ENCODE measurements at regions not wholly inside any gene's neighbourhood (a gene's known extent, or its start where the extent isn't known, plus 50 kb on each side); places are given as distances from the start of the nearest gene placed in this dataset.

- no peaks in the 10 kb centered on the region for H3K4me1 ChIP-seq (ENCODE audit: control insufficient read depth, insufficient read depth, low read length)
- dilution Hi-C loops (cut with HindIII; ENCODE audit: low sequenced_read_pairs, unreplicated experiment), result no loop called here
- no peaks in the 10 kb centered on the region for H3K27me3 ChIP-seq (ENCODE audit: control insufficient read depth, insufficient read depth, low read length)
- DNase-seq (no peak), ATAC-seq (ENCODE audit: low read depth) (no peak)
- H3K9me1 ChIP-seq (ENCODE audit: insufficient read depth, low read length), result no peaks in the 10 kb centered on the region
- H3K9me3 ChIP-seq (ENCODE audit: control insufficient read depth, insufficient read depth, low read length), result no peaks in the 10 kb centered on the region; the same call in 1 of the 2 replicates
- WGBS, 2 experiments (ENCODE audit: extremely low coverage in 2 of 2, insufficient read length in 1 of 2), result no CpG with 5 or more reads among the region's 1 CpG
- no peak overlapping the region for H2BK5ac ChIP-seq (ENCODE audit: low read depth, low read length, poor library complexity, severe bottlenecking)
- CTCF ChIA-PET, result no interaction called here
- TF ChIP-seq CTCF (conservative IDR thresholded peaks at IDR 0.05; ENCODE audit: low read depth, low read length), result no peak
- no peak for TF ChIP-seq MXI1 (IDR thresholded peaks at IDR 0.05; ENCODE audit: borderline replicate concordance, low read depth, low read length)
- TF ChIP-seq CEBPB (IDR thresholded peaks at IDR 0.05; ENCODE audit: low read depth, low read length), result no peak
- TF ChIP-seq POLR2A (IDR thresholded peaks at IDR 0.05; ENCODE audit: low read depth, low read length), result no peak
- no peak for TF ChIP-seq RAD21 (IDR thresholded peaks at IDR 0.05; ENCODE audit: low read length)
- TF ChIP-seq NFE2L2 (IDR thresholded peaks at IDR 0.05; ENCODE audit: low read depth, low read length), result no peak
- TF ChIP-seq RFX5 (IDR thresholded peaks at IDR 0.05; ENCODE audit: low read depth, low read length), result no peak
- no peak for TF ChIP-seq USF2 (IDR thresholded peaks at IDR 0.05; ENCODE audit: low read depth, low read length)
- no peak for TF ChIP-seq BHLHE40 (IDR thresholded peaks at IDR 0.05; ENCODE audit: low read depth, low read length)
- no peak for TF ChIP-seq CHD1 (IDR thresholded peaks at IDR 0.05; ENCODE audit: low read depth, low read length)
- TF ChIP-seq ELK1 (IDR thresholded peaks at IDR 0.05; ENCODE audit: borderline replicate concordance, low read depth, low read length), result no peak
- no peak for TF ChIP-seq SMC3 (IDR thresholded peaks at IDR 0.05; ENCODE audit: low read depth, low read length)
- TF ChIP-seq MAFK (IDR thresholded peaks at IDR 0.05; ENCODE audit: low read depth, low read length), result no peak
- TF ChIP-seq FOS (IDR thresholded peaks at IDR 0.05; ENCODE audit: low read depth, low read length), result no peak
- TF ChIP-seq RCOR1 (IDR thresholded peaks at IDR 0.05; ENCODE audit: insufficient replicate concordance, low read length), result no peak
- TF ChIP-seq MAZ (IDR thresholded peaks at IDR 0.05; ENCODE audit: borderline replicate concordance, low read depth, low read length), result no peak
- H4K8ac ChIP-seq (ENCODE audit: low read depth in 2 of 2, low read length in 2 of 2), result no peak overlapping the region
- no peak overlapping the region for H3K14ac ChIP-seq (replicated peaks; ENCODE audit: low read depth, low read length)
- no peaks in the 10 kb centered on the region for H3K79me1 ChIP-seq (ENCODE audit: low read depth in 1 of 2, low read length in 2 of 2)
- H3K9ac ChIP-seq (ENCODE audit: low read depth, low read length), result no peak overlapping the region
- no peak overlapping the region for H4K5ac ChIP-seq (ENCODE audit: low read depth, low read length)
- H2AK5ac ChIP-seq (ENCODE audit: low read depth, low read length), result no peak overlapping the region
- H3K36me3 ChIP-seq (ENCODE audit: control insufficient read depth, insufficient read depth, low read length), result no peaks in the 10 kb centered on the region
- no peak overlapping the region for H2BK15ac ChIP-seq (ENCODE audit: low read depth, low read length)
- H3K27ac ChIP-seq (ENCODE audit: insufficient read depth, low read length), result no peak overlapping the region
- no peak overlapping the region for H3K4ac ChIP-seq (ENCODE audit: low read depth, low read length)
- H3K18ac ChIP-seq (ENCODE audit: low read depth, low read length), result no peak overlapping the region
- no peak overlapping the region for H2AK9ac ChIP-seq (replicated peaks; ENCODE audit: low read depth, low read length, poor library complexity)
- H3K4me3 ChIP-seq (ENCODE audit: insufficient read depth, low read depth, low read length), result no peak overlapping the region
- intact Hi-C loops (cut with micrococcal nuclease), result no loop called here
- in situ Hi-C loops (cut with MboI; ENCODE audit: low sequenced_read_pairs), result no loop called here
- H2BK120ac ChIP-seq (ENCODE audit: low read depth, low read length), result no peak overlapping the region
- H4K20me1 ChIP-seq (ENCODE audit: insufficient read depth, low read length), result no peaks in the 10 kb centered on the region
- no TSS peak for BruUV-seq (replicated peaks)
- POLR2A ChIA-PET (ENCODE audit: unreplicated experiment), result no interaction called here
- H2AFZ ChIP-seq (replicated peaks; ENCODE audit: low read length, poor library complexity), result no peak overlapping the region
- H3K56ac ChIP-seq (ENCODE audit: extremely low read depth, insufficient read depth, low read length), result no peak overlapping the region
- no peak overlapping the region for H3K23ac ChIP-seq (ENCODE audit: low read depth, low read length)
- no peak overlapping the region for H2BK20ac ChIP-seq (ENCODE audit: low read depth, low read length)
- no peak overlapping the region for H3K4me2 ChIP-seq (ENCODE audit: low read depth, low read length)
- no peak overlapping the region for H4K91ac ChIP-seq (ENCODE audit: insufficient read depth, low read depth, low read length)
These were observed 1026.9 kb upstream of the C9orf72 start for GRCh38 chr9:28600226-28600625.
